Smooth muscle cell (in vitro differentiated cells): ENCODE measurements at regions not wholly inside any gene's neighbourhood (a gene's known extent, or its start where the extent isn't known, plus 50 kb on each side); places are given as distances from the start of the nearest gene placed in this dataset.

ENCODE experiments used
- DNase-seq: peaks from one replicate; lab custom pipeline; 2025; ENCODE audit not compliant: unreplicated experiment; lab: John Stamatoyannopoulos, UW
- H2AFZ ChIP-seq: fragments of 200-600 bp; sonication (generic); 2 replicates; pipeline ENCODE4 v1.6.0; 2016; ENCODE audit warnings: antibody characterized with exemption, low read depth, mild to moderate bottlenecking
- H3F3A ChIP-seq: fragments of 200-600 bp; sonication (generic); 2 replicates; pipeline ENCODE4 v1.6.0; 2017; ENCODE audit warnings: antibody characterized with exemption, low read depth
- H3K27ac ChIP-seq: fragments of 200-600 bp; sonication (generic); 2 replicates; pipeline ENCODE4 v1.5.1; 2016; ENCODE audit warnings: low read depth, mild to moderate bottlenecking
- H3K27me3 ChIP-seq: fragments of 200-600 bp; sonication (generic); 2 replicates; pipeline ENCODE4 v1.6.1; 2016; ENCODE audit warnings: low read depth, mild to moderate bottlenecking
- H3K36me3 ChIP-seq: fragments of 200-600 bp; sonication (generic); 2 replicates; pipeline ENCODE4 v1.5.1; 2016; ENCODE audit warnings: low read depth
- H3K4me1 ChIP-seq: fragments of 200-600 bp; sonication (generic); 2 replicates; pipeline ENCODE4 v1.5.1; 2016; ENCODE audit warnings: low read depth
- H3K4me2 ChIP-seq: fragments of 200-600 bp; sonication (generic); 2 replicates; pipeline ENCODE4 v1.6.0; 2016; ENCODE audit warnings: mild to moderate bottlenecking
- H3K4me3 ChIP-seq: fragments of 200-600 bp; sonication (generic); 2 replicates; pipeline ENCODE4 v1.5.1; 2016; ENCODE audit warnings: mild to moderate bottlenecking
- H3K79me2 ChIP-seq: fragments of 200-600 bp; sonication (generic); 2 replicates; pipeline ENCODE4 v1.6.0; 2016; ENCODE audit warnings: low read depth, mild to moderate bottlenecking
- H3K9ac ChIP-seq: fragments of 200-600 bp; sonication (generic); 2 replicates; pipeline ENCODE4 v1.6.0; 2016; ENCODE audit warnings: low read depth
- H3K9me3 ChIP-seq: fragments of 200-600 bp; sonication (generic); replicated peaks from 2 replicates; pipeline ENCODE4 v1.5.1; 2016; ENCODE audit warnings: low read depth
- H4K20me1 ChIP-seq: fragments of 200-600 bp; sonication (generic); 2 replicates; pipeline ENCODE4 v1.6.0; 2016; ENCODE audit warnings: low read depth
- CTCF ChIP-seq: fragments of 200-600 bp; sonication (generic); IDR thresholded peaks from 2 replicates; pipeline ENCODE4 v1.5.1; 2017; ENCODE audit warnings: borderline replicate concordance, mild to moderate bottlenecking, antibody characterized with exemption; ENCODE audit not compliant: insufficient read depth, poor library complexity, severe bottlenecking
- WGBS: methylation state at CpG from one replicate; pipeline ENCODE4 v1.1.7; 2016; ENCODE audit warnings: low lambda C conversion rate; 5-methylcytosine and 5-hydroxymethylcytosine counted together

- Histone ChIP-seq H3K4me1 (peaks cover 7% of the 10 kb centered on the region), H3K79me2 (no peaks in the 10 kb centered on the region), H2AFZ (no peak overlapping the region), H4K20me1 (no peaks in the 10 kb centered on the region), H3K4me2 (no peak overlapping the region), H3K9me3 (no peaks in the 10 kb centered on the region), H3K9ac (no peak overlapping the region), H3K36me3 (no peaks in the 10 kb centered on the region), H3K27ac (no peak overlapping the region), H3K4me3 (no peak overlapping the region), H3F3A (peaks cover 7% of the 10 kb centered on the region), H3K27me3 (no peaks in the 10 kb centered on the region)
- 87% methylated on average over 3 of the region's 3 CpGs for WGBS
- no peak for TF ChIP-seq CTCF
- DNase-seq = no peak
Observed at GRCh38 chr3:55339390-55339789, 147.7 kb downstream of the WNT5A start.

GRCh38 chr3:55337641-55338180 lies 149.4 kb downstream of the WNT5A start:
- H3K27ac ChIP-seq = no peak overlapping the region
- no peaks in the 10 kb centered on the region for H4K20me1 ChIP-seq
- H2AFZ ChIP-seq = no peak overlapping the region
- H3K36me3 ChIP-seq = no peaks in the 10 kb centered on the region
- DNase-seq = no peak
- H3K79me2 ChIP-seq = no peaks in the 10 kb centered on the region
- peaks cover 7% of the 10 kb centered on the region for H3F3A ChIP-seq
- H3K27me3 ChIP-seq = no peaks in the 10 kb centered on the region
- no peak for TF ChIP-seq CTCF
- H3K4me1 ChIP-seq = no peaks in the 10 kb centered on the region
- H3K9me3 ChIP-seq = no peaks in the 10 kb centered on the region
- H3K4me3 ChIP-seq = no peak overlapping the region
- WGBS = 58% methylated on average over 10 of the region's 10 CpGs
- no peak overlapping the region for H3K9ac ChIP-seq
- peak overlapping the region; percentile 7 for H3K4me2 ChIP-seq

- H3F3A ChIP-seq = peaks cover 9% of the 10 kb centered on the region
- no peaks in the 10 kb centered on the region for H4K20me1 ChIP-seq
- H3K9me3 ChIP-seq = no peaks in the 10 kb centered on the region
- H3K4me1 ChIP-seq = peaks cover 17% of the 10 kb centered on the region
- H3K9ac ChIP-seq = no peak overlapping the region
- H3K4me3 ChIP-seq = no peak overlapping the region
- H3K36me3 ChIP-seq = no peaks in the 10 kb centered on the region
- H2AFZ ChIP-seq = no peak overlapping the region
- DNase-seq = no peak
- peak overlapping the region; percentile 62 for H3K4me2 ChIP-seq
- H3K27ac ChIP-seq = no peak overlapping the region
- no peak for TF ChIP-seq CTCF
- no peaks in the 10 kb centered on the region for H3K27me3 ChIP-seq
- H3K79me2 ChIP-seq = no peaks in the 10 kb centered on the region
Observed at GRCh38 chr3:55333923-55334322, 153.2 kb downstream of the WNT5A start.

- Histone ChIP-seq H3K4me3 (no peak overlapping the region), H2AFZ (no peak overlapping the region), H3K4me1 (peaks cover 17% of the 10 kb centered on the region), H3K9ac (no peak overlapping the region), H3K9me3 (no peaks in the 10 kb centered on the region), H3K36me3 (no peaks in the 10 kb centered on the region), H3K4me2 (peak overlapping the region; percentile 62), H4K20me1 (no peaks in the 10 kb centered on the region), H3K79me2 (no peaks in the 10 kb centered on the region), H3K27ac (no peak overlapping the region), H3K27me3 (no peaks in the 10 kb centered on the region), H3F3A (peaks cover 9% of the 10 kb centered on the region)
- 68% methylated on average over 4 of the region's 4 CpGs for WGBS
- no peak for DNase-seq
- TF ChIP-seq CTCF = no peak
Observed at GRCh38 chr3:55333046-55333445, 154.1 kb downstream of the WNT5A start.
